Left lung (tissue), 4 donors: ENCODE measurements at regions not wholly inside any gene's neighbourhood (a gene's known extent, or its start where the extent isn't known, plus 50 kb on each side); places are given as distances from the start of the nearest gene placed in this dataset.

Experiments
- ATAC-seq: fragments of 200-7000 bp; cut with Tn5 transposase; one replicate; pipeline ENCODE4 v1.9.1; 2020; ENCODE audit warnings: moderate library complexity
- DNase-seq, 4 donors: peaks; one replicate each; pipeline ENCODE4 v3.0.0-alpha.2; 2013 to 2020
- H3K27ac ChIP-seq, 2 donors: fragments of 200-600 bp; sonication (generic) in 1 of 2; one replicate each; pipeline versions ENCODE4 v1.5.0 to v1.8.0; 2020 to 2021
- H3K27me3 ChIP-seq, 2 donors: fragments of 200-600 bp; sonication (generic) in 1 of 2; one replicate each; pipeline versions ENCODE4 v1.5.0 to v1.8.0; 2020 to 2021
- H3K36me3 ChIP-seq, 2 donors: fragments of 200-600 bp; sonication (generic) in 1 of 2; one replicate each; pipeline versions ENCODE4 v1.5.0 to v1.8.0; 2020 to 2021
- H3K4me1 ChIP-seq, 2 donors: fragments of 200-600 bp; one replicate each; pipeline ENCODE4 v1.8.0; 2021
- H3K4me3 ChIP-seq, 2 donors: fragments of 200-600 bp; sonication (generic) in 1 of 2; one replicate each; pipeline versions ENCODE4 v1.5.0 to v1.8.0; 2020 to 2021; ENCODE audit warnings: mild to moderate bottlenecking in 1 of 2
- H3K9me3 ChIP-seq, 2 donors: fragments of 200-600 bp; sonication (generic) in 1 of 2; one replicate each; pipeline versions ENCODE4 v1.5.0 to v1.8.0; 2020 to 2021
- intact Hi-C, 2 donors: fragments of 100-400 bp; cut with DNase I; formaldehyde crosslinking; loops; one replicate each; pipeline versions ENCODE4 v1.11.2 to v1.14.2; 2022
- TF ChIP-seq, protein P1 (sequence below), 2 donors: fragments of 200-600 bp; sonication (generic) in 1 of 2; IDR thresholded peaks; one replicate each; pipeline versions ENCODE4 v1.5.0 to v1.8.0; 2021; ENCODE audit warnings: antibody characterized with exemption in 2 of 2
- donor health status: DM: no; HTN: yes; CAD: no.
- donor health status: DM: no; HTN: no; CAD: no.

DNA sequence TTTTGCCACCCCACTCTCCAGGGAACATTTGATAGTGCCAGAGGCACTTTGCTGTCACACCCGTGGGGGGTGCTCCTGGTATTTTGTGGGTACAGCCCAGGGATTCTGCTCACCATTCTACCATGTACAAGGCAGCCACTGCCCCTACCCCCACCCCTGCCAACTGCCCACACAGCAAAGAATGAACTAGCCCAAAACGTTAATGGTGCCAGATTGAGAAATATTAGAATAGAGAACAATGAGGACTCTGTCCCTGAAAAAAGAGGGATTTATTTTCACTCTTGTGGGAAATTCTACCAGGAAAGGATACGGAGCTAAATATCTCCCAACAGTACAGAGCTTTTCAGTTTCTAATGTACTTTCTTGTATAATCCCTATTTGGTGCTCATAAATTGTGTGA lies 154.5 kb upstream of the SUCLG2 start:
- TF ChIP-seq, protein P1, sequence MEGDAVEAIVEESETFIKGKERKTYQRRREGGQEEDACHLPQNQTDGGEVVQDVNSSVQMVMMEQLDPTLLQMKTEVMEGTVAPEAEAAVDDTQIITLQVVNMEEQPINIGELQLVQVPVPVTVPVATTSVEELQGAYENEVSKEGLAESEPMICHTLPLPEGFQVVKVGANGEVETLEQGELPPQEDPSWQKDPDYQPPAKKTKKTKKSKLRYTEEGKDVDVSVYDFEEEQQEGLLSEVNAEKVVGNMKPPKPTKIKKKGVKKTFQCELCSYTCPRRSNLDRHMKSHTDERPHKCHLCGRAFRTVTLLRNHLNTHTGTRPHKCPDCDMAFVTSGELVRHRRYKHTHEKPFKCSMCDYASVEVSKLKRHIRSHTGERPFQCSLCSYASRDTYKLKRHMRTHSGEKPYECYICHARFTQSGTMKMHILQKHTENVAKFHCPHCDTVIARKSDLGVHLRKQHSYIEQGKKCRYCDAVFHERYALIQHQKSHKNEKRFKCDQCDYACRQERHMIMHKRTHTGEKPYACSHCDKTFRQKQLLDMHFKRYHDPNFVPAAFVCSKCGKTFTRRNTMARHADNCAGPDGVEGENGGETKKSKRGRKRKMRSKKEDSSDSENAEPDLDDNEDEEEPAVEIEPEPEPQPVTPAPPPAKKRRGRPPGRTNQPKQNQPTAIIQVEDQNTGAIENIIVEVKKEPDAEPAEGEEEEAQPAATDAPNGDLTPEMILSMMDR (IDR thresholded peaks at IDR 0.05), result no peak
- intact Hi-C loops, result no loop called here
- DNase-seq (no peak), ATAC-seq (no peak)
- H3K4me1 ChIP-seq, result no peaks in the 10 kb centered on the region
- H3K36me3 ChIP-seq, result no peaks in the 10 kb centered on the region
- no peak overlapping the region for H3K4me3 ChIP-seq
- H3K27ac ChIP-seq, result no peak overlapping the region
- H3K27me3 ChIP-seq, result no peaks in the 10 kb centered on the region
- H3K9me3 ChIP-seq, result no peaks in the 10 kb centered on the region

DNA sequence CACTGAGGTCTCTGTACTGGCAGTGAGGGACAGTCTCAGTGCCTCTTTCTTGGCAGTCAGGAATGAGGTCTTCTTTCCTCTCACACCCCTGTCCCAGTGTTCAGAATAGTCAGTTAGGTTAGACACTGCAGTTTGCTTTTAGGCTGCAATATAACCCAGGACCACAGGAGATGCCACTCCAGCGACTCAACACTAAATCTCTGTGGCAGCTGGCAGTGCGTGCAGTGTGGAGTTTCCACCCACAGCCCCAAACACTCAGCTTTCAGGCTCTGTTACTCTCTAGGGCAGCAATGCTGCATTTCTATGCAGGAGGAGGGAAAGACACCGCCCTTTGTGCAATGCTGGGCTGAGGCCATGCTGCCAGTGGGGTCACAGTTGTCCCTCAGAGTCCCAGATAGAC lies 150.2 kb upstream of the SUCLG2 start:
- ATAC-seq (no peak), DNase-seq (no peak)
- Histone ChIP-seq H3K36me3 (no peaks in the 10 kb centered on the region), H3K4me3 (no peak overlapping the region), H3K27me3 (no peaks in the 10 kb centered on the region), H3K4me1 (no peaks in the 10 kb centered on the region), H3K27ac (no peak overlapping the region), H3K9me3 (peaks cover 0 to 5% of the 10 kb centered on the region in 2 donors)
- TF ChIP-seq, protein P1 (IDR thresholded peaks at IDR 0.05), result no peak
- intact Hi-C loops, result no loop called here

DNA sequence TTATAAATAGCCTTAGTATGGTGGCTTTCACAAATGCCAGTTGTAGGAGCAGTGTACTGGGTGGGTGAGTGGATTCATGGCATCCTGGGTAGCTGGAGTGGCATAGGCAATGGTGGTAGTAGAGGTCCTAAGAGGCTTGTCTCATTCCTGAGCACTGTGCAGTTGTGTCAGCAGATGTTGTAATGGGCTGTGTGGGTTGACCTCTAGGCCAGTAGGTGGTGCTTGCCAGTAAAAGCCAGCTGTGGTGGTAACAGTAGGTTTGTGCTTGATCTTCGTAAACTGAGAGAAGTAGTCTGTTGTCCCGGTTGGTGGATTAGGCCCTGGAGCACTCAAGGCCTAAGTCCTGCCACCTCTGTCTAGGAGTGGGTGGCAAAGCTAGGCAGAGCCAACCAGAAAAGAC lies 149.7 kb upstream of the SUCLG2 start:
- H3K27ac ChIP-seq, result no peak overlapping the region
- peaks cover 0 to 5% of the 10 kb centered on the region in 2 donors for H3K9me3 ChIP-seq
- no peaks in the 10 kb centered on the region for H3K4me1 ChIP-seq
- intact Hi-C loops, result no loop called here
- no peaks in the 10 kb centered on the region for H3K27me3 ChIP-seq
- DNase-seq (no peak), ATAC-seq (no peak)
- no peaks in the 10 kb centered on the region for H3K36me3 ChIP-seq
- TF ChIP-seq, protein P1 (IDR thresholded peaks at IDR 0.05), result no peak
- H3K4me3 ChIP-seq, result no peak overlapping the region

DNA sequence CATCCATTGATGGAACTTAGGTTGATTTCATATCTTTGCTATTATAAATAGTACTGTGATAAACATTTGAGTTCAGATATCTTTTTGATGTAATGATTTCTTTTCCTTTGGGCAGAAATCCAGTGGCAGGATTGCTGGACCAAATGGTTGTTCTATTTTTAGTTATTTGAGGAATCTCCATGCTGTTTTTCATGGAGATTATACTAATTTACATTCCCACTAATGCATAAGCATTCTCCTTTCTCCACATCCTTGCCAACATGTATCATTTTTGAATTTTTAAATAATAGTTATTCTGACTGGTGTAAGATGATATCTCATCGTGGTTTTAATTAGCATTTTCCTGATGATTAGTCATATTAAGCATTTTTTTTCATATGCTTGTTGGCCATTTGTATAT lies 144.0 kb upstream of the SUCLG2 start:
- DNase-seq, result no peak
- H3K36me3 ChIP-seq, result no peaks in the 10 kb centered on the region
- intact Hi-C loops, result loop anchor here in 1 of 2 donors (10.0 kb wide), 1 partner anchor 414 kb away; no protein-coding TSS in a partner anchor
- TF ChIP-seq, protein P1 (IDR thresholded peaks at IDR 0.05), result no peak
- ATAC-seq, result no peak
- peaks cover 0 to 5% of the 10 kb centered on the region in 2 donors for H3K9me3 ChIP-seq
- no peak overlapping the region for H3K4me3 ChIP-seq
- H3K4me1 ChIP-seq, result no peaks in the 10 kb centered on the region
- H3K27ac ChIP-seq, result no peak overlapping the region
- no peaks in the 10 kb centered on the region for H3K27me3 ChIP-seq

DNA sequence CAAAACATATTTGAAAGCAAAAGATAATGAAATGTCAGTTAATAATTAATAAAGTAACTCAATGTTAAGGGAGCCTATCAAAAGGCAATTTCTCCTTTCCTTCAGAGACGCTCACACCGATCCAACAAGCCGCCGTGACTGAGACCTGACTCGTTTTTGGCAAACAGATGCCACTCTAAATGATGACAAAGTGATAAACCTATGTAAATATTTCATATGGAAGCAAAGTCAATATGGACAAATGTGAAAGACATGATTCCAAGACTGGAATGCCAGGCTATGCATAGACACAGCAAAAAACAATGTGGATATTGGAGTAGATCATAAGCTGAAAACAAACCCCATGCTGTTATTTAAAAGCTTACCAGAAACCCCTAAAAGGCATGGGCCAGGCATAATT lies 137.2 kb upstream of the SUCLG2 start:
- TF ChIP-seq, protein P1 (IDR thresholded peaks at IDR 0.05), result no peak
- no peaks in the 10 kb centered on the region for H3K27me3 ChIP-seq
- no peaks in the 10 kb centered on the region for H3K36me3 ChIP-seq
- H3K4me3 ChIP-seq, result no peak overlapping the region
- DNase-seq (no peak), ATAC-seq (no peak)
- no peaks in the 10 kb centered on the region for H3K4me1 ChIP-seq
- intact Hi-C loops, result loop anchor here in 1 of 2 donors (10.0 kb wide), 1 partner anchor 407 kb away; no protein-coding TSS in a partner anchor
- H3K27ac ChIP-seq, result no peak overlapping the region
- H3K9me3 ChIP-seq, result no peaks in the 10 kb centered on the region
